ENCODE measurements at regions not wholly inside any gene's neighbourhood (a gene's known extent, or its start where the extent isn't known, plus 50 kb on each side); places are given as distances from the start of the nearest gene placed in this dataset.

DNA sequence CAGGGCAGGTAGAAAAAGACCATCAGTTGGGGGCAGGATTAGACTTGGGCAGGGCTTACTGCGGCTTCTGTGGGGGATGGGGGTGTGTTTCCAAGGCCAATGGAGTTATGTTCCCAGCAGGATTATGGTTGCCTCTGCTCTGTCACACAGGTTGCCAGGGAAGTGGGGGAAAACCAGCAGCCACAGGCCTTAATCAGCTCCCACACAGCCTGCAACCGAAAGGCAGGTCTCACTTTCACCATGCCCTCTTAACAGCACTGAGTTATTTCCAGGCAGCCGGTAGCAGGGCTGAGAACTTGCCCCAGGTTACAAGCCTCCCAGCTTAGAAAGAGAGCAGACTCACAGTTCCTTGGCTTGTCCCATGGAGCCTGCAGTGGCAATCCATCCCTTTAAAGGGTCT, 205.5 kb downstream of the FGF10 start:
- no peaks in the 10 kb centered on the region for H3K36me3 Mint-ChIP-seq
- Histone ChIP-seq H4K20me1 (ENCODE audit: insufficient read depth, low read length) (no peaks in the 10 kb centered on the region), H3K9me3 (replicated peaks in 1 of 2; ENCODE audit: control insufficient read depth in 1 of 2, insufficient read depth in 1 of 2, low read length in 2 of 2) (peaks cover 11 to 12% of the 10 kb centered on the region in 2 donors), H3K27me3 (ENCODE audit: control insufficient read depth in 2 of 2, insufficient read depth in 2 of 2, low read length in 2 of 2) (no peaks in the 10 kb centered on the region), H3K79me2 (ENCODE audit: insufficient read depth, low read length) (no peaks in the 10 kb centered on the region), H3K4me2 (replicated peaks; ENCODE audit: extremely low read depth, low read length, poor library complexity, severe bottlenecking) (no peak overlapping the region), H3K4me3 (replicated peaks in 1 of 3; ENCODE audit: low read depth in 2 of 3, low read length in 3 of 3) (no peak overlapping the region), H3K9ac (ENCODE audit: insufficient read depth, low read length, poor library complexity, severe bottlenecking) (no peak overlapping the region), H3K27ac (ENCODE audit: low read depth in 1 of 2, low read length in 2 of 2) (no peak overlapping the region), H3K4me1 (ENCODE audit: control insufficient read depth in 1 of 2, insufficient read depth in 2 of 2, low read length in 2 of 2) (no peaks in the 10 kb centered on the region), H3K36me3 (replicated peaks in 1 of 2; ENCODE audit: control insufficient read depth in 1 of 2, insufficient read depth in 2 of 2, low read length in 2 of 2) (no peaks in the 10 kb centered on the region), H2AFZ (ENCODE audit: insufficient read depth, low read depth, low read length, poor library complexity, severe bottlenecking) (no peak overlapping the region)
- TF ChIP-seq, protein P1, sequence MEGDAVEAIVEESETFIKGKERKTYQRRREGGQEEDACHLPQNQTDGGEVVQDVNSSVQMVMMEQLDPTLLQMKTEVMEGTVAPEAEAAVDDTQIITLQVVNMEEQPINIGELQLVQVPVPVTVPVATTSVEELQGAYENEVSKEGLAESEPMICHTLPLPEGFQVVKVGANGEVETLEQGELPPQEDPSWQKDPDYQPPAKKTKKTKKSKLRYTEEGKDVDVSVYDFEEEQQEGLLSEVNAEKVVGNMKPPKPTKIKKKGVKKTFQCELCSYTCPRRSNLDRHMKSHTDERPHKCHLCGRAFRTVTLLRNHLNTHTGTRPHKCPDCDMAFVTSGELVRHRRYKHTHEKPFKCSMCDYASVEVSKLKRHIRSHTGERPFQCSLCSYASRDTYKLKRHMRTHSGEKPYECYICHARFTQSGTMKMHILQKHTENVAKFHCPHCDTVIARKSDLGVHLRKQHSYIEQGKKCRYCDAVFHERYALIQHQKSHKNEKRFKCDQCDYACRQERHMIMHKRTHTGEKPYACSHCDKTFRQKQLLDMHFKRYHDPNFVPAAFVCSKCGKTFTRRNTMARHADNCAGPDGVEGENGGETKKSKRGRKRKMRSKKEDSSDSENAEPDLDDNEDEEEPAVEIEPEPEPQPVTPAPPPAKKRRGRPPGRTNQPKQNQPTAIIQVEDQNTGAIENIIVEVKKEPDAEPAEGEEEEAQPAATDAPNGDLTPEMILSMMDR (IDR thresholded peaks at IDR 0.05): no peak
- no peak overlapping the region for H3K27ac Mint-ChIP-seq
- H3K4me1 Mint-ChIP-seq: no peaks in the 10 kb centered on the region
- H3K4me3 Mint-ChIP-seq: no peak overlapping the region
- intact Hi-C loops (cut with micrococcal nuclease): no loop called here
- no peaks in the 10 kb centered on the region for H3K27me3 Mint-ChIP-seq (ENCODE audit: low read depth in 3 of 3)
- H3K9me3 Mint-ChIP-seq: peaks cover 2 to 16% (median 6%) of the 10 kb centered on the region in 7 donors
- no peak for DNase-seq
- 67% methylated on average over 2 of the region's 3 CpGs for WGBS (ENCODE audit: insufficient coverage)

DNA sequence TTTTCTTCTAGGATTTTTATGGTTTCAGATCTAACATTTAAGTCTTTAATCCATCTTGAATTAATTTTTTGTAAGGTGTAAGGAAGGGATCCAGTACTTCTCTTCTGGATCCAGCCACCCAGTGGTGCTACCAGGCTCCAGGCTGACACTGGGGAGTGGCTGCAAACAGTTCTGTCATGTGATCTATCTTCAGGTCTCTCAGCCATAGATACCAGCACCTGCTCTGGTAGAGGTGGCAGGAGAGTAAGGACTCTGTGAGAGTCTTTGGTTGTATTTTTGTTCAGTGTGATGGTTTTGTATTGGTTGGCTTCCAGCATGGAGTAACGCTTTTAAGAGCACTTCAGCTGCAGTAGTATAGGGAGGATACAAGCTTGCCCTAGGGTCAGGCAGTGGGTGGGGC, 205.9 kb downstream of the FGF10 start:
- Mint-ChIP-seq H3K4me1 (no peaks in the 10 kb centered on the region), H3K27ac (no peak overlapping the region), H3K4me3 (no peak overlapping the region), H3K27me3 (ENCODE audit: low read depth in 3 of 3) (no peaks in the 10 kb centered on the region), H3K36me3 (no peaks in the 10 kb centered on the region), H3K9me3 (peaks cover 2 to 16% (median 6%) of the 10 kb centered on the region in 7 donors)
- no peaks in the 10 kb centered on the region for H4K20me1 ChIP-seq (ENCODE audit: insufficient read depth, low read length)
- H3K79me2 ChIP-seq (ENCODE audit: insufficient read depth, low read length): no peaks in the 10 kb centered on the region
- H3K27me3 ChIP-seq (ENCODE audit: control insufficient read depth in 2 of 2, insufficient read depth in 2 of 2, low read length in 2 of 2): no peaks in the 10 kb centered on the region
- DNase-seq: no peak
- WGBS (ENCODE audit: insufficient coverage): 93% methylated on average over 1 of the region's 1 CpG
- H3K9ac ChIP-seq (ENCODE audit: insufficient read depth, low read length, poor library complexity, severe bottlenecking): no peak overlapping the region
- TF ChIP-seq, protein P1 (IDR thresholded peaks at IDR 0.05): no peak
- no peak overlapping the region for H3K4me3 ChIP-seq (replicated peaks in 1 of 3; ENCODE audit: low read depth in 2 of 3, low read length in 3 of 3)
- H3K9me3 ChIP-seq (replicated peaks in 1 of 2; ENCODE audit: control insufficient read depth in 1 of 2, insufficient read depth in 1 of 2, low read length in 2 of 2): peaks cover 11 to 12% of the 10 kb centered on the region in 2 donors
- intact Hi-C loops (cut with micrococcal nuclease): no loop called here
- no peaks in the 10 kb centered on the region for H3K36me3 ChIP-seq (replicated peaks in 1 of 2; ENCODE audit: control insufficient read depth in 1 of 2, insufficient read depth in 2 of 2, low read length in 2 of 2)
- H2AFZ ChIP-seq (ENCODE audit: insufficient read depth, low read depth, low read length, poor library complexity, severe bottlenecking): no peak overlapping the region
- H3K4me2 ChIP-seq (replicated peaks; ENCODE audit: extremely low read depth, low read length, poor library complexity, severe bottlenecking): no peak overlapping the region
- H3K4me1 ChIP-seq (ENCODE audit: control insufficient read depth in 1 of 2, insufficient read depth in 2 of 2, low read length in 2 of 2): no peaks in the 10 kb centered on the region
- no peak overlapping the region for H3K27ac ChIP-seq (ENCODE audit: low read depth in 1 of 2, low read length in 2 of 2)
